ENCODE measurements at regions not wholly inside any gene's neighbourhood (a gene's known extent, or its start where the extent isn't known, plus 50 kb on each side); places are given as distances from the start of the nearest gene placed in this dataset.

GRCh38 chr3:197353001-197353866, 54.8 kb upstream of the DLG1 start:
- Histone ChIP-seq H2BK12ac (ENCODE audit: insufficient read length, low read depth, low read length) (no peak overlapping the region), H2AFZ (ENCODE audit: low read length) (no peak overlapping the region), H4K5ac (ENCODE audit: insufficient read length, low read depth, low read length) (no peak overlapping the region), H3K23me2 (ENCODE audit: insufficient read length, low read depth, low read length, poor library complexity, severe bottlenecking) (no peaks in the 10 kb centered on the region), H2BK20ac (ENCODE audit: low read depth, low read length, poor library complexity, severe bottlenecking) (no peak overlapping the region), H3K4me1 (ENCODE audit: insufficient read depth, low read length) (no peaks in the 10 kb centered on the region), H2BK120ac (ENCODE audit: low read depth, low read length, poor library complexity, severe bottlenecking) (no peak overlapping the region), H3K27me3 (ENCODE audit: insufficient read depth, low read length) (no peaks in the 10 kb centered on the region), H3K79me2 (ENCODE audit: insufficient read depth, low read length) (no peaks in the 10 kb centered on the region), H2BK5ac (ENCODE audit: insufficient read length, low read length) (no peak overlapping the region), H4K91ac (ENCODE audit: insufficient read length, low read depth, low read length) (no peak overlapping the region), H2BK15ac (ENCODE audit: low read depth, low read length) (no peak overlapping the region), H2AK5ac (ENCODE audit: insufficient read length, low read length) (no peak overlapping the region), H3K9ac (ENCODE audit: extremely low read depth, insufficient read length, low read length) (no peak overlapping the region), H3K56ac (ENCODE audit: insufficient read length, low read depth, low read length) (no peak overlapping the region), H3K18ac (ENCODE audit: insufficient read length, low read depth, low read length) (no peak overlapping the region), H4K20me1 (ENCODE audit: control insufficient read depth, insufficient read depth, insufficient read length) (no peaks in the 10 kb centered on the region), H3K14ac (ENCODE audit: insufficient read depth, low read length) (no peak overlapping the region), H4K8ac (replicated peaks; ENCODE audit: insufficient read length, low read depth, low read length) (no peak overlapping the region), H3K4me2 (ENCODE audit: insufficient read depth, insufficient read length, low read length) (no peak overlapping the region), H3K27ac (ENCODE audit: insufficient read length, low read depth, low read length) (no peak overlapping the region), H3K9me3 (ENCODE audit: control insufficient read depth, low read depth, low read length) (no peaks in the 10 kb centered on the region), H3K23ac (ENCODE audit: insufficient read length, low read depth, low read length) (no peak overlapping the region), H3K4ac (ENCODE audit: low read depth, low read length) (no peak overlapping the region), H3K79me1 (ENCODE audit: insufficient read depth, low read depth, low read length, poor library complexity, severe bottlenecking) (no peaks in the 10 kb centered on the region), H3T11ph (ENCODE audit: low read length) (no peak overlapping the region)
- TF ChIP-seq, protein P1, sequence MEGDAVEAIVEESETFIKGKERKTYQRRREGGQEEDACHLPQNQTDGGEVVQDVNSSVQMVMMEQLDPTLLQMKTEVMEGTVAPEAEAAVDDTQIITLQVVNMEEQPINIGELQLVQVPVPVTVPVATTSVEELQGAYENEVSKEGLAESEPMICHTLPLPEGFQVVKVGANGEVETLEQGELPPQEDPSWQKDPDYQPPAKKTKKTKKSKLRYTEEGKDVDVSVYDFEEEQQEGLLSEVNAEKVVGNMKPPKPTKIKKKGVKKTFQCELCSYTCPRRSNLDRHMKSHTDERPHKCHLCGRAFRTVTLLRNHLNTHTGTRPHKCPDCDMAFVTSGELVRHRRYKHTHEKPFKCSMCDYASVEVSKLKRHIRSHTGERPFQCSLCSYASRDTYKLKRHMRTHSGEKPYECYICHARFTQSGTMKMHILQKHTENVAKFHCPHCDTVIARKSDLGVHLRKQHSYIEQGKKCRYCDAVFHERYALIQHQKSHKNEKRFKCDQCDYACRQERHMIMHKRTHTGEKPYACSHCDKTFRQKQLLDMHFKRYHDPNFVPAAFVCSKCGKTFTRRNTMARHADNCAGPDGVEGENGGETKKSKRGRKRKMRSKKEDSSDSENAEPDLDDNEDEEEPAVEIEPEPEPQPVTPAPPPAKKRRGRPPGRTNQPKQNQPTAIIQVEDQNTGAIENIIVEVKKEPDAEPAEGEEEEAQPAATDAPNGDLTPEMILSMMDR (conservative IDR thresholded peaks at IDR 0.05) = no peak
- Mint-ChIP-seq H3K36me3 (ENCODE audit: insufficient read depth in 1 of 3, low read depth in 3 of 3) (peaks cover 0 to 1% (median 0%) of the 10 kb centered on the region in 3 experiments; a peak in 3 of 7 replicates), H3K27ac (no peak overlapping the region), H3K27me3 (ENCODE audit: low read depth) (peaks cover 3% of the 10 kb centered on the region; the same call in 1 of the 2 replicates), H3K4me3 (no peak overlapping the region), H3K9me3 (no peaks in the 10 kb centered on the region), H3K4me1 (peaks cover 30 to 36% of the 10 kb centered on the region in 2 experiments)
- no CpG with 5 or more reads among the region's 8 CpGs for WGBS (ENCODE audit: extremely low coverage, insufficient read length, low lambda C conversion rate)
- no peak for DNase-seq

Measured in H9 (cell line).